HG03354 (cell line): ENCODE measurements at regions not wholly inside any gene's neighbourhood (a gene's known extent, or its start where the extent isn't known, plus 50 kb on each side); places are given as distances from the start of the nearest gene placed in this dataset.
A peak's percentile ranks its signal among the peaks of the same experiment; 100 is the strongest.

Source experiments
- ATAC-seq: cut with Tn5 transposase; IDR thresholded peaks from one replicate; pipeline ENCODE4 v1.9.1; 2021; ENCODE audit warnings: mild to moderate bottlenecking; ENCODE audit not compliant: unreplicated experiment, poor library complexity, severe bottlenecking

DNA sequence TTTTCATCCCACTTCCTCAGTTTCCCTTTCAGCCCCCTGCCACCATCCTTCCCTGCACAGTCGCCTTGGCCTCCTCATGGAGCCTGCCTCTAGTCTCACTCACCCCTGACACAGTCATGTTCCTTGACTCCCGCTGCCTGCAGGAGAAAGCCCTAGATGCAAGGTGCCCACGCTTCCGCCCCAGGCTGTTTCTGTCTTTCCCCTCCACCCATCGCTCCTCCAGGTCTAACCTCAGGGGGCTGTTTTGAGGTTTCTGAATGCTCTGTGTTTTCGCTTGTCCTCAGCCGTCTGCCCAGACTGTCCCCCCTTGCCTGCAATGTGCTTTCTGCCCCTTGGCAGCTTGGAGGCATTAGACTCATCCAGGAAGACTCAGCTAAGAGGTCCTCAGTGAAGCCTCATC lies 89.9 kb downstream of the EMX2 start:
- no peak for ATAC-seq

DNA sequence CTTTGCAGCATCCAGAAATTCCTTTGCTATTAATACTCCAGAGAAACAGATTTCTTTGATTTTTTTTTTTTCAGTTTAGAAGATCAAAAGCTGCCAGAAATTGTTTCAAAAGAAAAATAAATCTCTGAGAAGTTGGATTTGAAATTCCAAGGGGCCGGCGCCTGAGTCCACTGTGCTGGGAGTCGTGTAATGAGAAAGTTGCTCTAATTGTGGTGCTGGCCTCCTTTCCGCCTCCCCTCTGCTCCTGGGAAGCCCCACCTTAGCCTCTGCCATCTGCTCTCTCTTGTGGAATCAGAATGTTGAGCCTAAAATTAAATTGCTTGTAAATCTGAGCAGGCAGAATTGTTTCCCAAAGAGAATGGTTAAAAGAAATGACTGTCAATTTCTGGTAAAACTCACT lies 93.3 kb downstream of the EMX2 start:
- no peak for ATAC-seq

DNA sequence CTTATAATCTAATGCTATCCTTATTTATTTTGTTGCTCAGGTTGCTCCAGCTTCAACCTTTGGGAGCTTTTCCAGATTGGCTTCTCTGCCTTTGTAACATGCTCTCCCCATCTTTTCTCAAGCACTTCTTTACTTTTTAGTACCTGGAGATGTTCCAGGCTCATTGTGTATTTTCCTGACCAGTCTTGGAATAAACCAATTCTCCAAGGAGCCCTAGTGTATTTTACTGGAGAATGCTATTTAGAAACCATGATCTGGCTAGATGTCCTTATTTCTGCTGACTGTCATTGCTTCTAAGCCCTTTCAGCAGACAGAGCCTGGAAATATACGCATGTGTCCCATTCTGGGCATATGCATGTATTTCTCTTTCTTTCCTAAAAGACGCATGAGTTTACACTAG lies 95.7 kb downstream of the EMX2 start:
- no peak for ATAC-seq

DNA sequence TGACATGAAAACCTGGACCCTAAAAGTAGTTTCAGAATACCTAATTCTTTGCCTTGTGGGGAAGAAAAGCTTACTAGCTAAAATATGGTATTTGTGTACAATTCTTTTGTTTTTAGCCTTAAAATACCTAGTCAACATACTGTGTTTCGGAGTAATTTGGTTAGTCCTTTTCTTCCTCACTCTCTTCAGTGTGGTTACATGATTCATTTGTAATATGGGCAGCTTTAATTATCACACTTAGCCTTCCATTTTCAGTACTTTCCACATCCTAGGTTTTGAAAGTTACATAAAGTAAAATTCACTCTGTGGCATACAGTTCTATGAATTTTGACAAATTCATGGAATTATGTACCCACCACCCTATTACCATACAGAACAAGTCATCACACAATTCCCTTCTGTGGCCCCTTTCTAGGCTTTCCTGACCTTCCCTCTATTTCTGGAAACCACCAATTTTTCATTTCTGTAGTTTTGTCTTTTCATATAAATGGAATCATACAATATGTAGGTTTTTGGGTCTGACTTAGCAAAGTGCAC lies 96.2 kb downstream of the EMX2 start:
- no peak for ATAC-seq

DNA sequence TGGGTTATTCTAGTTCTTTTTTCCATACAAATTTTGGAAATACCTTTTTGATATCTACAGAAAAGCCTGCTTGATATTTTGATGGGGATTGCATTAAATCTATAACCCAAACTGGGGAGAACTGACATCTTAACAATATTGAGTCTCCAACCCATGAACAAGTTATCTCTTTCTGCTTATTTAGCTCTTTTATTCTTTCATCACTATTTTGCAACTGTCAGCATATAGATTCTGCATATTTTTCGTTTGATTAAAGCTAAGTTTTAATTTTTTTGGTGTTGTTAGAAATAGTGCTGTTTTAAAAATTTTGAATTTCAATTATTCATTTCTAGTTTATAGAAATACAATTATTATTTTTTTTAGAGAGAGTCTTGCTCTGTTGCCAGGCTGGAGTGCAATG lies 97.9 kb downstream of the EMX2 start:
- ATAC-seq, result no peak

DNA sequence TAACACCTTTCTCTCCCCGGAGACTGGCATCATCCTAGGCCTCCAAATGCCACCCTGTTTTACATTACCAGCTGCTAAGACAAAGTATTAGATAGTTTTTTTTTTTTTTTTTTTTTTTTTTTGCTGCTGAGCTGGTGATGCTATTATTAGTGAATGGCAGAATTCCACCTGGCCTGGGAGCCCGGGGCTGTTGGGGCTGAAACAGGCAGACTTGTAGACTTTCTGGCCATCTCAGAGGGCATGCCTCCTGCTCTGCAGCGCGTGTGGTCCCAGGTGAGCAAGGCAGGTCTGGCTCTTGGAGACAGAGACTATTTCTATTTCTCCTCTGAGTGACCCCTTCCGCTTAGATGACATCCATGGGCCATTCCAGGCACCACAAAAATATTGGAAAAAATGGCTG lies 104.2 kb downstream of the EMX2 start:
- ATAC-seq, result no peak

DNA sequence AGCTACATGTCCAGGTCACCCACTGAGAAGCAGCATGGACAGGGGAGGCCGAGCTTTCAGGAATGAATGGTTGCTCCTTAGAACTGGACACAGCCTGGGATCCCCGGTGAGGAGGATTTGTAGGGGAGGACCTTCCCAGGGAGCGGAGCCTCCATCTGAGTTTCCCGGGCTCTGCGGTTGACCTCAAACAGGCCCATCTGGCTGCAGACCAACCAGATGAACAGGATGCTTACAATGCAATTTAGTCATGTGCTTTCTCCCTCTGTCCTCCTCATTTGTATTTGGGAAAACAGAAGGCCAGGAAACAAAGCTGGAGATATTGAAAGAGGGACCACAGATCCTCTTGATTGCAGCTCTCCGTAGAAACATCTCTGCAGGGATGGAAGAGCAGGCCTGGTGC lies 104.8 kb downstream of the EMX2 start:
- ATAC-seq, result no peak

DNA sequence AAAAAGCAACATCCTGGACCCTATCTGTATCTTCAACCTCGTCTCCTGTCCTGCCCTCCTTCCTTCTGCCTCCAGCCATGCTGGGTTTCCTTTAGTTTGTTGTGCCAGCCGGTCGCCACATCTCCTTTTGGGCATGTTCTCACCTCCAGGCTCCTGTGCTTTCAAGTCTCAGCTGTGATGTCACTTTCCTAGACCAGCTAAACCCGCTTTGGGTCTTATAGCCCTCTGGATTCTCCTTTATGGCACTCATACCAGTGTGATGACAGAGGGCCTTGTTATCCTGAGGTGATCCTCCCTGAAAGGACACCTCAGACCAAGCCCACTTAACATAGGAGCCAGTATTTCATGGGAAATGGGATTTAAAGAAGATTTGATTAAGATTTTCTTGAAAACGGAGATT lies 108.6 kb downstream of the EMX2 start:
- ATAC-seq, result no peak

DNA sequence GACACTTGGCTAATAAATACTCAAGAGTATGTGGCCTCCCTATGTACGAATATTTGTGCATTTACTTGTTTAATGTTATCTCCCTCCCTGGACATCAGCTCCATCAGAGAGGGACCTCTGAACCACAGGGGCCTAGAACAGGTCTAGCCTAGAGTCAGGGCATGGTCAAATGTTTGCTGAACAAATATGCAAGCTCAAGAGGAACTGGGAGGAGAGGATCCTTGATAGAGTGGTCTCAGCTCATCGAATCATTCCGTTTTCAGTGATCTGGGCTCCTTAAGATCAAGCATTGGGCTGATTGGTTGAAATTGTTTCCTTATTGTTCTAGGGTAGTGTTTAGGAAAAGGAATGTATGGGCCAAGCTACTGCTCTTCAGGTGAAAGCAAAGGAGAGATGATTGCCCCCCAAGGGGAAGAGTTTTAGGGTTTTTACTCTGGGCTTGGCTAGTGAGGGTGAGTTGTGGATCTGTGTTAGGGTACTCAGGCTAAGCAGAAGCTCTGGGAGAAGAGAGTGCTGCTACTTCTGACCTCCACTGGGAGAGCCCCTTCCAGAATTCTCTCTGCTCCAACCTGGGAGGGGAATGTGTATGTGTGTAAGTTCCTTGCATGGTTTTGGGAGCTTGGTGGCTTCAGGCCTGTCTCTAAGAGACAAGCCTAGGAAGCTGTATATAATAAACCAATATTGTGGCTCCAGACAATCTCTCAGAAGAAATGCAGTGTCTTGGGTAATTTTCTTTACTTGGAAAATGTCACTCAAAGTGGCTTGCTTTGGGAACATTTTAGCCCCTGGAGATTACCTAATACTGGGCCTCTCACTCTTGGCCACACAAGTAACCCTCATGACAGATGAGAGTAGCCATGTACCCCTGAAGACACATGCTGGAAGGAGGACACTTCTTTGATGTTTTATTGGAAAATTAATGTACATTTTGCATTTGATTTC lies 110.0 kb downstream of the EMX2 start:
- ATAC-seq, result peak; percentile 28

DNA sequence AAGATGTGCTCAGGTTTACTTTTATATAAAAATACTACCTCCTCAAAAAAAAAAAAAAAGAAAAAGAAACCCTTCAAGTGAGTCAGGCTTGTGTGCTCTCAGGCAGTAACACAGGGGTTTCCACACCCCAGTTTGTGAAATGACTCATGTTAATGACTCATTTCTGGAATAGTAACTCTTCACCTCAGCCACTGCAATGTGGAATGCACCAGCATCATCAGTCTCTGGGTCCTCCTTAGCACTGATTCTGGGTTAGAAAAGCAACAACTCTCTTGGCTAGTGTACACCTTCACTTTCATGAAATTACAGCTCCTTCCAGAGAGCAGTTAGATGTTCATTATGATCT lies 110.6 kb downstream of the EMX2 start:
- peak; percentile 88 for ATAC-seq

DNA sequence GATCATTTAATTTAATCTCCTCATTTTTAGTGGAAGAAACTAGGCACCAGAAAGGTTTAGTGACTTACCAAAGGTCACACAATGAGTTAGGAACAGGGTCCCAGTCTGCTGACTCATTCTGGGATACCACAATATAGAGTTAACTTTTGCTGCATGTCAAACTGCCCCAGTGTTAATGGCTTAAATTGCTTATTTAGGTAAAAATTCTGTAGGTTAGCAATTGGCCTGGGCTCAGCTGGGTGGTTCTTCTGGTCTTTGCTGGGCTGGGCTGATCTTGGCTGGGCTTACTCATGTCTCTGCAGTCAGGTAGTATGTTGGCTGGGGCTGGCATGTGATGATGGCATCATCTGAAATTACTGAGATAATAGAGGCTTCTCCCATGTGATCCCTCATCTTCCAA lies 111.6 kb downstream of the EMX2 start:
- no peak for ATAC-seq

DNA sequence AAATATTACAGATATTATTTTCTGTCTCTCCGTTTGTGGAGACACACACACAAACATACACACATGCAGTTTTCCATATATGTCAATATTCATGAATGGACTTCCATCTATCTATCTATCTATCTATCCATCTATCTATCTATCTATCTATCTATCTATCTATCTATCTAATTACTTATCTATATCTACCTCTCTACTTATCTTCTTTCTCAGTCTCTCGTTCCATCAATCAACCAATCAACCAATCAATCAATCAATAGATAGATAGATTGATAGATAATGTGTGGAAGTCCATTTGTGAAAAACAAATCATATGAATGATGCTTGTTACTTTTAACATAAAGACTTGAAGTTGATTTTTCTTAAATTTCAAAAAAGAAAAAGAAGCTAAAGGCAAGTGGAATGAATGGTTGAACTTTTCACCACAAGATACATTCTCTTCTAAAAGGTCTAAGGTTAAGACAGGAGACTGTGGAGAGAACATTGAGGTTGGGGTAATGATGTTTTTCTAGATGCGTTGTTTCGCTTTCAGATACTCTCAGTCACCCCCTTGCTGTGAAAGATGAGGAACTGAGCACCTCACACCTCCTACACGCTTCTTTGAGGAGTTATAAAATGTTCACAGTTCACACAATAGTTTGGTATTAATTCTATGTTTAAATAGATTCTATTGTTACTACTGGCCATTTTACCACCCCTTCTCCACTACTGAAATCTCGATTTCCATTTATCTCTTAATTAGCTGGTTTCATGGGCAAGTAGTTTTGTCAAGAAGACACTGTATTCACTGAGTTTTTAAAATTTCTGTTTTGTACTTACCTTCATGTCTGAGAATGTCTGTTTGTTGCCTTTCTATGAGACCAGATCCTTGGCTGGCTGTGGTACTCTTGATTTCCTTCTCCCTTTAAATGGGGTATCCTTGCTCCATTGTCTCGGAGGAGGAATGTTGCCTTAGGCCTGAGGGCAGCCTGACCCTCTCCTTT lies 114.1 kb downstream of the EMX2 start:
- ATAC-seq, result peak; percentile 88

DNA sequence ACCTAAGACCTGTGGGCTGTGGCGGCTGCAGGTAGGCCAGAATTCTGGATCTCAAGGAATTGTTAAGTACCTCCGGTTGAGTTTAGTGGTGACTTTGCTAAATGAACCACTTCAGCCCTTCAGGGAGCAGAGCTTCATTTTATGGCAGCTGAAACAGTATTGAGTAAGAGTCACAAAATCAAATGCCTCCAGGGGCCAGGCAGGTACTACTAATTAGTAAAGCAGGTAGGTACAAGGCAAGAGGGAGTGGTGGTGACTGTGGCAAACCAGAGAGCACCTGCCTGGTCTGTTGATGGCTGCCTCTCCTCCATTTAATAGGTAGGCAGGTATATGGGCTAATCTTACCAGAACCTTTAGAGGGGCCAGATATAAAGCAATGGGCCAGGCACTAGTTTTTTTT lies 118.8 kb downstream of the EMX2 start:
- ATAC-seq, result no peak

DNA sequence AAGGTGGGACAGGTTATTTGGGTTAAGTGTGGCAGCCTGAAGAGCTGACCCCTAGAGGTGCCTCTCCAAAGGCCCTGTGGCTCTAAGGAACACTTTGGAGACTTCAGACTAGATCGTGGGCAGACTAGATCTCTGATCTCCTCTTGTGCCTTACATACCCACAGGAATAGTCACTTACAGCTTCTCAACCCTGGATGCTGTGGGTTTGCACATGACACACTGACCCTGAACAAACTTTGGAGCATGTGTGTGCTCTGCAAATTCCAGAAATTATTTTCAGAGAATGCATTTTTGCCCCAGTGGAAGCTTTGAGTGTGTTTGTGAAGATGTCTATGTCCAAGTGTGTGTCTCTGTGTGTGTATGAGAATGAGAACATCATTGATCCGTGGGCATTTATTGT lies 119.6 kb downstream of the EMX2 start:
- no peak for ATAC-seq

DNA sequence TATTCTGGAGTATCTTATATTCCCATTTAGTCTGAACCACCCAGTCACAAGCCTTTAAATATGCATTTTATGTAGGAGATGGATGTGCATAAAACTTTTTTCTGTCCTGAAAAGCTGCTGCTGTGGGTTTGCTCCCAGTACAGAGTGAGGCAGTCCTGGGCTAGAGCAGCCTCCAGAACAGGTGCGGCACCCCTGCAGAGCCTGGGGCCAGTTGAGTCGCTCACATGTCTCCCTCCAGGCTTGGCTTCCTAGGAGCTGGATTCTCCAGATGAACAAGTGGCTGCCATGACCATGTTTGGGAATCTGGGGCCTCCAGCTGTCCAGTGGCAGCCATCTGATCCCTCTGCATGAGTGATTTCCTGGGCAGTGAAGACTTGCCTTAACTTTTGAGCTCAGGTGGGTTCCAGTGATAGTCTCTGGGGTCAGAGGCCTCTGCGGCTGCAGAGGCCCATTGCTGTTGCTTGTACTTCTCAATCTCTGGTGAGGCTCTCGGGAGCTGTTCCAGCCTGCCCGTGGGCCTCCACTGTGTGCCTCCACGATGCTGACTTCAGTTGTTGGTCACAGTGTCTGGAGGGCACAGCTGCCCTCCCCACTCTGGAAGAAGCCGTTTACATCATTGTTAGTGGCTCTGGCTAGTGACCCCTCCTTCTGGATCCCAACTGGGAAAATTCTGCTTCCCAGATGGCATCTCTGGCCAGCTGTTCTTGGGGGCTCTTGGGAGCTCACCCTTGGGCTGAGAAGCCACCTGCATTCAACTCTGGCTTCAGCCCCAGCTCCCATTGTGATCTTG lies 120.4 kb downstream of the EMX2 start:
- no peak for ATAC-seq

DNA sequence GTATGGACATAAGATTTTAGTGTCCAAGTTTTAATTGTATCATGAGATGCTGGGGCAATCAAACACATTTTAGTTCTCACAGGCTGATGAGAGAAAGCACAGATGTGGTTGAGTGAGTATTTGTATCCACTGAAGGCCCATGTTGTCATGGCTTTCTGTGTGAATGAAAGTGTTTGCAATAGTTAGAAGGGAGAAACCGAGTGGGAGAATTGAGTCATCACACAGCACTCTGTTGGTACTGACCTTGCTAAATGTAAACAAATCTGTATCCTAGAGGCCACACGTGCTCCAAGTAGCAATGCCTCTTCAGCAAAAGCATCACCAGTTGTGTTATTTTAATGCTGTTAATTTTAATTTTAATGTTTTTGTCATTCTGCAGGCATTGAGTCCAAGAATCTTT lies 121.2 kb downstream of the EMX2 start:
- peak; percentile 98 for ATAC-seq

DNA sequence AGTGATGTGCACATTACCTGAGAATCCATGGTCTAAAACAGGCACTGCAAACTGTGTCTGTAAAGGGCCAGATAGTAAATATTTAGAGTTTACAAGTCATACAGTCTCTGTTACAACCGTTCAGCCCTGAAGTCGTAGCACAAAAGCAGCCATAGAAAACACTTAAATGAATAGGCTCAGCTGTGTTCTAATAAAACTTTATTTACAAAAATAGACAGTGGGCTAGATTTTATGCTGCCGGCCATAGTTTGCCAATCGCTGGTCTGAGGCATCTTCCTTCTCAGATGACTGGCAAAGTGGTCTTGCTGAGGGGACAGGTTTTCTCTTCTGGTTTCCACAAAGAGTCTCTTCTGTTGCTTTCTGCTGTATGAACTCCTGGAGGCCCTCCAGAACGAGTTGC lies 121.7 kb downstream of the EMX2 start:
- no peak for ATAC-seq

DNA sequence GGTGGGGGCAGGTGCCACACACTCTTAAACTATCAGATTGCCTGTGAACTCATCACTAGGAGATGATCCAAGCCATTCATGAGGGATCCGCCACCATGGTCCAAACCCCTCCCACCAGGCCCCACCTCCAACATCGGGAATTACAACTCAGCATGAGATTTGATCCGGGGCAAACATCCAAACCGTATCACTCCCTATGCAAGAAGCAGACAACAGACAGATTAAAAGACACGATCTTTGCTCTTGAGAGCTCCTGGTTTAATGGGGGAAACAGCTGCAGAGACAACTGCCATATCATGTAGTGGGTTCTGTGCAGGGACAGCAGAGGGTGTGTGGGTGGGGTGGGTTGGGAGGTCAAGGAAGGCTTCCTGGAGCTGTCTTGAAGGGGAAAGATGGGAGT lies 123.6 kb downstream of the EMX2 start:
- ATAC-seq, result no peak

DNA sequence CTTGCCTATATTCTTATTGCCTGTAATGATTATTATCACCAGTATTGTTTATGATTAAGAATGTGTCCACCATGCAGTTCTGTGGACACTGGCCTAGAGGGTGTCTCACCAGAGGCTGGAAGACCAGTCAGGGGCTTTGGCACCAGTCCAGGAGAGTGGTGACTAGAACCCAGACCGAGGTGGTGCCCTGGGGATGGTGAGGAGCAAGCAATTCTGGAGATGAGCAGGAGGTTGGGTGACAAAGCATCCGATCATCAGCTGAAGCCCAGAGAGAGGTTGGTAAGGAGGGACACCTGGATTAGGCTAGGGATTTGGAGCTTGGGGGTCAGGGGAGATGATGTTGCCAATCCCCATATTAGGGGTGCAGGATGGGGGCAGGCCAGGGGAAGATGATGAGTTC lies 124.4 kb downstream of the EMX2 start:
- ATAC-seq, result no peak

DNA sequence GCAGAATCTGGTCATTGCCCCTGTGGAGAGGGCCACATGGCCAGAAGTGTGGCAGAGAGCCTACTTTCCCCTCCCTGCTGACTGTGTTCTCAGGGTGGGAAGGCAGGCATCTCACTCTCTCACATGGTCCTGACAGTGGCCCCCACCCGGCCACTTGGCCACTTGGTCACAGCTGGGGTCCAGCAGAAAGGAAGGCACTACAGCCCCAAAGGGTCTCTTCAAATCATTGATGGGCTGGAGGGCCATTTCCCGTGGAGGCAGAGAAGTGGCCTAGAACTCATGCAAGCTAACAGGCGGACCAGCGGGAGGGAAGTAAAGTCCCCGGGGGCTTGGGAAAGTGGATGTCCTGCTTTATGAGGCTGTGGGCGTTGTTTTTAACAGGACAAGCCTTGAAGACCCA lies 125.3 kb downstream of the EMX2 start:
- no peak for ATAC-seq
